Lower lobe of right lung (tissue), 2 donors: ENCODE measurements at regions not wholly inside any gene's neighbourhood (a gene's known extent, or its start where the extent isn't known, plus 50 kb on each side); places are given as distances from the start of the nearest gene placed in this dataset.
"Not testable (repeated sequence)": the region's sequence is repeated elsewhere in the genome, so short reads cannot be mapped to it uniquely, and the experiment has no call there.

Source experiments
- ATAC-seq, 2 donors: fragments of 200-7000 bp; cut with Tn5 transposase; one replicate each; pipeline ENCODE4 v1.9.1; 2020 to 2022; ENCODE audit warnings: mild to moderate bottlenecking in 2 of 2, moderate library complexity in 2 of 2
- DNase-seq: peaks from one replicate; pipeline ENCODE4 v3.0.0-alpha.2; 2020
- H3K27ac ChIP-seq: fragments of 200-600 bp; one replicate; pipeline ENCODE4 v1.8.0; 2022
- H3K27me3 ChIP-seq: fragments of 200-600 bp; one replicate; pipeline ENCODE4 v1.8.0; 2022; ENCODE audit warnings: low read depth
- H3K36me3 ChIP-seq: fragments of 200-600 bp; one replicate; pipeline ENCODE4 v1.8.0; 2022; ENCODE audit warnings: mild to moderate bottlenecking
- H3K4me1 ChIP-seq: fragments of 200-600 bp; one replicate; pipeline ENCODE4 v1.8.0; 2022
- H3K4me3 ChIP-seq: fragments of 200-600 bp; one replicate; pipeline ENCODE4 v1.8.0; 2022; ENCODE audit warnings: mild to moderate bottlenecking
- H3K9me3 ChIP-seq: fragments of 200-600 bp; one replicate; pipeline ENCODE4 v1.8.0; 2022
- CTCF ChIP-seq: fragments of 200-600 bp; IDR thresholded peaks from one replicate; pipeline ENCODE4 v1.8.0; 2022; ENCODE audit warnings: antibody characterized with exemption, mild to moderate bottlenecking
- intact Hi-C: fragments of 100-400 bp; cut with DNase I; formaldehyde crosslinking; loops from one replicate; pipeline ENCODE4 v1.11.0; 2022
- donor health status: DM: no; HTN: yes; CAD: no; lungs with severe emphysema.

GRCh38 chr16:51834794-51835193, 683.7 kb upstream of the SALL1 start:
- Histone ChIP-seq H3K36me3 (no peaks in the 10 kb centered on the region), H3K4me3 (no peak overlapping the region), H3K27ac (no peak overlapping the region), H3K27me3 (no peaks in the 10 kb centered on the region), H3K4me1 (no peaks in the 10 kb centered on the region), H3K9me3 (no peaks in the 10 kb centered on the region)
- no peak for ATAC-seq
- no peak for TF ChIP-seq CTCF
- no peak for DNase-seq
- intact Hi-C loops = no loop called here

- Histone ChIP-seq H3K4me3 (no peak overlapping the region), H3K9me3 (no peaks in the 10 kb centered on the region), H3K27me3 (no peaks in the 10 kb centered on the region), H3K4me1 (no peaks in the 10 kb centered on the region), H3K27ac (no peak overlapping the region), H3K36me3 (no peaks in the 10 kb centered on the region)
- ATAC-seq (no peak), DNase-seq (no peak)
- TF ChIP-seq CTCF = no peak
- intact Hi-C loops = no loop called here
Measured at GRCh38 chr16:51834133-51834532, 683.1 kb upstream of the SALL1 start.

DNA sequence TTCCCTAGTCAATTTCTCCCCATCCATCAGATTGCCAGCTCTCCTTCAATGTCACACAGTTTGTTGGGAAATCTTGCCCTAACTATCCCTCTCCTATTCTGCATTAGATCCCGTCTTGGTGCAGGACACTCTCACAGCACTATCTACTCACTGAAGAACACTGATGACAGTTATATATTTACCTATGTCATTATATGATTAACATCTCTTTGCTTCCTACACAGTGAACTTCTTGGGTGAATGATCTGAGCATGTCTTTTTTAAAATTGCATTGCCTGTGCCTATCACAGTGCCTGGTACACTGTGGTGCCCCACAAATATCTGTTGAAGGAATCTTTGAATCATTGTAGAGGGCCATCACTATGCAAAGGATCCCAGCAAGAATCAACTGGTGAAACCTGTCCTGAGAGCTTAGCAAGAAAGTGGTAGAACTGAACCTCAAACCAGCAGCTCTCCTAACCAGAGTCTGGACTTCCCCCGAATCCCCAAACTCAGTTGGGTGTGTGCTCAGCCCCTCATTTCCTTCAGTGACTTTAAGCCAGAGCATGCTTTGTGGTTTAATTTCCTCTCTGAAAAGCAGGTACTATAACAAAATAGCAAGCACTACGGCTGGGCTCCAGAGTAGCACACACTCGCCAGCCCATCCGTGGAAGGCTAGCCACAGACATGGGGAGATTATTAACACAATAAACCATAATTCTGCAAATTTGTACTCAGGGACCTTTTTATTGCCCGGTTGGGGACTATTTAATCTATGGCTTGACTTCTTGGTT, 680.7 kb upstream of the SALL1 start:
- no peak for DNase-seq
- Histone ChIP-seq H3K36me3 (no peaks in the 10 kb centered on the region), H3K4me3 (no peak overlapping the region), H3K27ac (no peak overlapping the region), H3K27me3 (no peaks in the 10 kb centered on the region), H3K9me3 (no peaks in the 10 kb centered on the region), H3K4me1 (no peaks in the 10 kb centered on the region)
- no peak for ATAC-seq
- intact Hi-C loops = no loop called here
- no peak for TF ChIP-seq CTCF

GRCh38 chr16:51831034-51831433, 680.0 kb upstream of the SALL1 start:
- ATAC-seq, DNase-seq, H3K4me3 ChIP-seq, H3K4me1 ChIP-seq, intact Hi-C loops, H3K9me3 ChIP-seq, H3K27me3 ChIP-seq, H3K36me3 ChIP-seq, H3K27ac ChIP-seq: not testable (repeated sequence)

GRCh38 chr16:51825779-51826178, 674.7 kb upstream of the SALL1 start:
- Histone ChIP-seq H3K36me3 (no peaks in the 10 kb centered on the region), H3K27me3 (no peaks in the 10 kb centered on the region), H3K4me3 (no peak overlapping the region), H3K4me1 (no peaks in the 10 kb centered on the region), H3K9me3 (no peaks in the 10 kb centered on the region), H3K27ac (no peak overlapping the region)
- intact Hi-C loops = no loop called here
- DNase-seq (no peak), ATAC-seq (no peak)
- TF ChIP-seq CTCF = no peak

GRCh38 chr16:51822471-51822870, 671.4 kb upstream of the SALL1 start:
- no peaks in the 10 kb centered on the region for H3K27me3 ChIP-seq
- H3K4me3 ChIP-seq = no peak overlapping the region
- H3K36me3 ChIP-seq = no peaks in the 10 kb centered on the region
- no peak for DNase-seq
- no peaks in the 10 kb centered on the region for H3K4me1 ChIP-seq
- no peak overlapping the region for H3K27ac ChIP-seq
- intact Hi-C loops = no loop called here
- no peaks in the 10 kb centered on the region for H3K9me3 ChIP-seq
- no peak for TF ChIP-seq CTCF
- ATAC-seq = no peak
